ENCODE measurements at regions not wholly inside any gene's neighbourhood (a gene's known extent, or its start where the extent isn't known, plus 50 kb on each side); places are given as distances from the start of the nearest gene placed in this dataset.

GRCh38 chr10:83489161-83489560, 650.1 kb upstream of the GHITM start:
- H3K27ac Mint-ChIP-seq = no peak overlapping the region

GRCh38 chr10:83492004-83492403, 647.3 kb upstream of the GHITM start:
- H3K4me3 Mint-ChIP-seq = no peak overlapping the region

More at GRCh38 chr10:83489161-83489560, 650.1 kb upstream of the GHITM start:
- Mint-ChIP-seq H3K27me3 (ENCODE audit: low read depth, poor library complexity) (no peaks in the 10 kb centered on the region), H3K36me3 (ENCODE audit: low read depth) (no peaks in the 10 kb centered on the region), H3K4me3 (no peak overlapping the region), H3K4me1 (peaks cover 6% of the 10 kb centered on the region), H3K9me3 (peaks cover 4% of the 10 kb centered on the region)
- no peak for DNase-seq
- TF ChIP-seq CTCF (IDR thresholded peaks at IDR 0.05) = no peak

GRCh38 chr10:83512681-83513080, 626.6 kb upstream of the GHITM start:
- TF ChIP-seq CTCF (IDR thresholded peaks at IDR 0.05) = no peak
- no peak overlapping the region for H3K4me3 Mint-ChIP-seq
- no peak for DNase-seq
- no peaks in the 10 kb centered on the region for H3K27me3 Mint-ChIP-seq (ENCODE audit: low read depth, poor library complexity)
- H3K36me3 Mint-ChIP-seq (ENCODE audit: low read depth) = no peaks in the 10 kb centered on the region
- H3K4me1 Mint-ChIP-seq = no peaks in the 10 kb centered on the region
- no peak overlapping the region for H3K27ac Mint-ChIP-seq
- no peaks in the 10 kb centered on the region for H3K9me3 Mint-ChIP-seq

More at GRCh38 chr10:83492004-83492403, 647.3 kb upstream of the GHITM start:
- no peak for DNase-seq
- no peak for TF ChIP-seq CTCF (IDR thresholded peaks at IDR 0.05)
- Mint-ChIP-seq H3K36me3 (ENCODE audit: low read depth) (no peaks in the 10 kb centered on the region), H3K27ac (peak overlapping the region; percentile 13), H3K9me3 (no peaks in the 10 kb centered on the region), H3K4me1 (peaks cover 6% of the 10 kb centered on the region), H3K27me3 (ENCODE audit: low read depth, poor library complexity) (no peaks in the 10 kb centered on the region)

- no peak for DNase-seq
- Mint-ChIP-seq H3K27me3 (ENCODE audit: low read depth, poor library complexity) (no peaks in the 10 kb centered on the region), H3K27ac (no peak overlapping the region), H3K4me1 (no peaks in the 10 kb centered on the region), H3K4me3 (no peak overlapping the region), H3K36me3 (ENCODE audit: low read depth) (no peaks in the 10 kb centered on the region), H3K9me3 (no peaks in the 10 kb centered on the region)
- TF ChIP-seq CTCF (IDR thresholded peaks at IDR 0.05) = no peak
Observed at GRCh38 chr10:83515001-83515400, 624.3 kb upstream of the GHITM start.

GRCh38 chr10:83516788-83517187, 622.5 kb upstream of the GHITM start:
- Mint-ChIP-seq H3K36me3 (ENCODE audit: low read depth) (no peaks in the 10 kb centered on the region), H3K4me1 (no peaks in the 10 kb centered on the region), H3K4me3 (no peak overlapping the region), H3K27ac (no peak overlapping the region), H3K9me3 (no peaks in the 10 kb centered on the region), H3K27me3 (ENCODE audit: low read depth, poor library complexity) (no peaks in the 10 kb centered on the region)
- DNase-seq = no peak
- TF ChIP-seq CTCF (IDR thresholded peaks at IDR 0.05) = no peak

- no peak for DNase-seq
- H3K27ac Mint-ChIP-seq = no peak overlapping the region
- H3K9me3 Mint-ChIP-seq = no peaks in the 10 kb centered on the region
- no peaks in the 10 kb centered on the region for H3K27me3 Mint-ChIP-seq (ENCODE audit: low read depth, poor library complexity)
- no peak for TF ChIP-seq CTCF (IDR thresholded peaks at IDR 0.05)
- H3K4me3 Mint-ChIP-seq = no peak overlapping the region
- H3K36me3 Mint-ChIP-seq (ENCODE audit: low read depth) = no peaks in the 10 kb centered on the region
- no peaks in the 10 kb centered on the region for H3K4me1 Mint-ChIP-seq
Observed at GRCh38 chr10:83517456-83517855, 621.9 kb upstream of the GHITM start.
